Keratinocyte (primary cell): ENCODE measurements at regions not wholly inside any gene's neighbourhood (a gene's known extent, or its start where the extent isn't known, plus 50 kb on each side); places are given as distances from the start of the nearest gene placed in this dataset.

Experiments used
- DNase-seq: peaks from one replicate; pipeline ENCODE4 v3.0.0-alpha.2; 2011; ENCODE audit warnings: low read depth, missing footprints, low spot score
- FAIRE-seq: peaks from 2 replicates; lab custom pipeline; 2011; peaks lifted over from hg19 to GRCh38; lab: Jason Lieb, UNC
- H2AFZ ChIP-seq: 2 replicates; pipeline ENCODE4 v1.6.0; 2012; ENCODE audit warnings: low read length, control low read depth, inconsistent platforms; ENCODE audit not compliant: control insufficient read depth
- H3K27ac ChIP-seq: 2 replicates; pipeline ENCODE4 v1.5.1; 2011; ENCODE audit warnings: low read length; ENCODE audit not compliant: control insufficient read depth, insufficient read depth
- H3K27me3 ChIP-seq: 3 replicates; pipeline ENCODE4 v1.6.0; 2011; ENCODE audit warnings: low read length; ENCODE audit not compliant: control insufficient read depth, insufficient read depth; ENCODE audit errors: extremely low read depth
- H3K36me3 ChIP-seq, 2 experiments: 2 replicates in 1 of 2; 3 replicates in 1 of 2; pipeline ENCODE4 v1.5.1; 2011; ENCODE audit warnings: low read length in 2 of 2, mild to moderate bottlenecking in 1 of 2; ENCODE audit not compliant: control insufficient read depth in 2 of 2, insufficient read depth in 2 of 2; ENCODE audit errors: extremely low read depth in 1 of 2
- H3K4me1 ChIP-seq: 3 replicates; pipeline ENCODE4 v1.5.1; 2011; ENCODE audit warnings: low read length; ENCODE audit not compliant: control insufficient read depth, insufficient read depth; ENCODE audit errors: extremely low read depth
- H3K4me2 ChIP-seq: 3 replicates; pipeline ENCODE4 v1.6.0; 2011; ENCODE audit warnings: low read depth, low read length; ENCODE audit not compliant: control insufficient read depth, insufficient read depth; ENCODE audit errors: extremely low read depth
- H3K4me3 ChIP-seq, 3 experiments: fragments of 200-600 bp in 1 of 3; sonication (generic) in 1 of 3; 2 replicates in 2 of 3; 3 replicates in 1 of 3; pipeline ENCODE4 v1.5.1; 2011 to 2016; ENCODE audit warnings: low read length in 3 of 3, mild to moderate bottlenecking in 3 of 3, control low read depth in 2 of 3, inconsistent platforms in 1 of 3, low read depth in 1 of 3, mixed read lengths in 1 of 3, mixed run types in 1 of 3, moderate library complexity in 1 of 3; ENCODE audit not compliant: control insufficient read depth in 2 of 3, insufficient read depth in 2 of 3; ENCODE audit errors: extremely low read depth in 1 of 3
- H3K79me2 ChIP-seq: 2 replicates; pipeline ENCODE4 v1.6.0; 2012; ENCODE audit warnings: low read length; ENCODE audit not compliant: control insufficient read depth, insufficient read depth
- H3K9ac ChIP-seq: 3 replicates; pipeline ENCODE4 v1.6.0; 2011; ENCODE audit warnings: low read length; ENCODE audit not compliant: control insufficient read depth, insufficient read depth; ENCODE audit errors: extremely low read depth
- H3K9me1 ChIP-seq: 3 replicates; pipeline ENCODE4 v1.6.0; 2011; ENCODE audit warnings: low read length; ENCODE audit not compliant: control insufficient read depth, insufficient read depth; ENCODE audit errors: extremely low read depth
- H3K9me3 ChIP-seq: 2 replicates; pipeline ENCODE4 v1.5.1; 2012; ENCODE audit warnings: low read depth, low read length; ENCODE audit not compliant: control insufficient read depth
- H4K20me1 ChIP-seq: 3 replicates; pipeline ENCODE4 v1.6.0; 2011; ENCODE audit warnings: low read length; ENCODE audit not compliant: control insufficient read depth, insufficient read depth; ENCODE audit errors: extremely low read depth
- CTCF ChIP-seq, 3 experiments: IDR thresholded peaks in 1 of 3; conservative IDR thresholded peaks in 1 of 3; optimal IDR thresholded peaks in 1 of 3; 2 replicates in 2 of 3; 3 replicates in 1 of 3; pipeline versions ENCODE3 to v1.5.1; 2011; ENCODE audit warnings: low read length in 3 of 3, mild to moderate bottlenecking in 3 of 3, moderate library complexity in 2 of 3, control low read depth in 1 of 3, inconsistent platforms in 1 of 3; ENCODE audit not compliant: insufficient read depth in 2 of 3; ENCODE audit errors: extremely low read depth in 1 of 3
- EZH2 ChIP-seq: IDR thresholded peaks from one replicate; pipeline ENCODE4 v1.6.1; 2012; ENCODE audit warnings: inconsistent platforms, mild to moderate bottlenecking, low read length, moderate library complexity
- dilution Hi-C: fragments of 300-500 bp; cut with MboI; formaldehyde crosslinking; loops from one replicate; pipeline ENCODE4 v1.7.0; 2020; ENCODE audit warnings: low sequenced_read_pairs; ENCODE audit not compliant: extremely low pct_ligation_motif_present

- Histone ChIP-seq H3K27me3 (no peaks in the 10 kb centered on the region), H2AFZ (no peak overlapping the region), H3K79me2 (no peaks in the 10 kb centered on the region), H3K4me2 (no peak overlapping the region), H3K9me3 (no peaks in the 10 kb centered on the region), H3K9me1 (no peaks in the 10 kb centered on the region), H3K27ac (no peak overlapping the region), H4K20me1 (no peaks in the 10 kb centered on the region), H3K4me1 (no peaks in the 10 kb centered on the region), H3K36me3 (no peaks in the 10 kb centered on the region), H3K9ac (no peak overlapping the region), H3K4me3 (no peak overlapping the region)
- FAIRE-seq (no peak), DNase-seq (no peak)
- dilution Hi-C loops: no loop called here
- TF ChIP-seq EZH2 (no peak), CTCF (optimal IDR thresholded peaks at IDR 0.05 in 1 of 3, IDR thresholded peaks at IDR 0.05 in 1 of 3, conservative IDR thresholded peaks at IDR 0.05 in 1 of 3; ENCODE audit: extremely low read depth in 1 of 3, insufficient read depth in 2 of 3, low read length in 3 of 3) (peak in 1 of 3 experiments; percentile 25)
Measured at GRCh38 chr2:220154304-220154703, 526.9 kb downstream of the SLC4A3 start.

GRCh38 chr2:220157312-220157711 is 529.9 kb downstream of the SLC4A3 start:
- dilution Hi-C loops: no loop called here
- no peak overlapping the region for H2AFZ ChIP-seq
- peaks cover 2% of the 10 kb centered on the region for H3K9me3 ChIP-seq
- H3K27me3 ChIP-seq: no peaks in the 10 kb centered on the region
- TF ChIP-seq CTCF (optimal IDR thresholded peaks at IDR 0.05 in 1 of 3, IDR thresholded peaks at IDR 0.05 in 1 of 3, conservative IDR thresholded peaks at IDR 0.05 in 1 of 3; ENCODE audit: extremely low read depth in 1 of 3, insufficient read depth in 2 of 3, low read length in 3 of 3) (no peak), EZH2 (no peak)
- FAIRE-seq (no peak), DNase-seq (no peak)
- no peaks in the 10 kb centered on the region for H3K9me1 ChIP-seq
- no peaks in the 10 kb centered on the region for H3K36me3 ChIP-seq
- no peak overlapping the region for H3K4me3 ChIP-seq
- H3K79me2 ChIP-seq: no peaks in the 10 kb centered on the region
- H3K4me2 ChIP-seq: no peak overlapping the region
- no peak overlapping the region for H3K27ac ChIP-seq
- no peak overlapping the region for H3K9ac ChIP-seq
- no peaks in the 10 kb centered on the region for H3K4me1 ChIP-seq
- H4K20me1 ChIP-seq: no peaks in the 10 kb centered on the region
